A673 (cell line): ENCODE measurements at regions not wholly inside any gene's neighbourhood (a gene's known extent, or its start where the extent isn't known, plus 50 kb on each side); places are given as distances from the start of the nearest gene placed in this dataset.

Source experiments
- EZH2 ChIP-seq: fragments of 200-600 bp; sonication (generic); IDR thresholded peaks from 2 replicates; pipeline ENCODE4 v1.6.1; 2017; ENCODE audit warnings: borderline replicate concordance, low read depth, mild to moderate bottlenecking, mixed read lengths, antibody characterized with exemption, low read length; ENCODE audit not compliant: poor library complexity, severe bottlenecking
- TF ChIP-seq, protein P1 (sequence below): fragments of 300-800, 200-600 bp; sonication (generic); conservative IDR thresholded peaks from 2 replicates; pipeline ENCODE4 v1.5.1; 2017; ENCODE audit warnings: low read depth, mild to moderate bottlenecking, antibody characterized with exemption, low read length, moderate library complexity, mixed read lengths

GRCh38 chr6:45718131-45718530, 297.5 kb downstream of the CLIC5 start:
- no peak for TF ChIP-seq EZH2
- TF ChIP-seq, protein P1, sequence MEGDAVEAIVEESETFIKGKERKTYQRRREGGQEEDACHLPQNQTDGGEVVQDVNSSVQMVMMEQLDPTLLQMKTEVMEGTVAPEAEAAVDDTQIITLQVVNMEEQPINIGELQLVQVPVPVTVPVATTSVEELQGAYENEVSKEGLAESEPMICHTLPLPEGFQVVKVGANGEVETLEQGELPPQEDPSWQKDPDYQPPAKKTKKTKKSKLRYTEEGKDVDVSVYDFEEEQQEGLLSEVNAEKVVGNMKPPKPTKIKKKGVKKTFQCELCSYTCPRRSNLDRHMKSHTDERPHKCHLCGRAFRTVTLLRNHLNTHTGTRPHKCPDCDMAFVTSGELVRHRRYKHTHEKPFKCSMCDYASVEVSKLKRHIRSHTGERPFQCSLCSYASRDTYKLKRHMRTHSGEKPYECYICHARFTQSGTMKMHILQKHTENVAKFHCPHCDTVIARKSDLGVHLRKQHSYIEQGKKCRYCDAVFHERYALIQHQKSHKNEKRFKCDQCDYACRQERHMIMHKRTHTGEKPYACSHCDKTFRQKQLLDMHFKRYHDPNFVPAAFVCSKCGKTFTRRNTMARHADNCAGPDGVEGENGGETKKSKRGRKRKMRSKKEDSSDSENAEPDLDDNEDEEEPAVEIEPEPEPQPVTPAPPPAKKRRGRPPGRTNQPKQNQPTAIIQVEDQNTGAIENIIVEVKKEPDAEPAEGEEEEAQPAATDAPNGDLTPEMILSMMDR: no peak
